Mesenchymal stem cell (in vitro differentiated cells and primary cell): ENCODE measurements at regions not wholly inside any gene's neighbourhood (a gene's known extent, or its start where the extent isn't known, plus 50 kb on each side); places are given as distances from the start of the nearest gene placed in this dataset.

Source experiments
- DNase-seq: peaks from one replicate; pipeline ENCODE4 v3.0.0-alpha.2; 2013
- H2AFZ ChIP-seq: one replicate; pipeline ENCODE4 v1.6.1; 2013; ENCODE audit warnings: low read depth, mild to moderate bottlenecking, control low read depth, inconsistent platforms, low read length, moderate library complexity
- H2AK5ac ChIP-seq: 2 replicates; pipeline ENCODE4 v1.6.1; 2013; ENCODE audit warnings: low read length, moderate library complexity, mild to moderate bottlenecking, inconsistent platforms; ENCODE audit not compliant: severe bottlenecking
- H2BK120ac ChIP-seq: one replicate; pipeline ENCODE4 v1.6.1; 2013; ENCODE audit warnings: low read depth, mild to moderate bottlenecking, inconsistent platforms, low read length, moderate library complexity
- H2BK12ac ChIP-seq, 2 experiments: one replicate each; pipeline ENCODE4 v1.6.1; 2013; ENCODE audit warnings: inconsistent platforms in 2 of 2, low read length in 2 of 2, mild to moderate bottlenecking in 2 of 2, moderate library complexity in 2 of 2, control low read depth in 1 of 2
- H2BK15ac ChIP-seq: one replicate; pipeline ENCODE4 v1.6.1; 2013; ENCODE audit warnings: mild to moderate bottlenecking, low read depth, inconsistent platforms; ENCODE audit not compliant: poor library complexity, severe bottlenecking
- H2BK5ac ChIP-seq: 2 replicates; pipeline ENCODE4 v1.6.1; 2013; ENCODE audit warnings: low read depth, mild to moderate bottlenecking, low read length, control low read depth, inconsistent platforms; ENCODE audit not compliant: poor library complexity, severe bottlenecking
- H3K14ac ChIP-seq, 2 experiments: one replicate each; pipeline ENCODE4 v1.6.1; 2013; ENCODE audit warnings: inconsistent platforms in 2 of 2, low read length in 2 of 2, control low read depth in 1 of 2, mild to moderate bottlenecking in 1 of 2, moderate library complexity in 1 of 2
- H3K18ac ChIP-seq, 2 experiments: one replicate each; pipeline ENCODE4 v1.6.1; 2013; ENCODE audit warnings: inconsistent platforms in 2 of 2, low read length in 2 of 2, control low read depth in 1 of 2, low read depth in 1 of 2, mild to moderate bottlenecking in 1 of 2
- H3K23ac ChIP-seq, 2 experiments: one replicate each; pipeline ENCODE4 v1.6.1; 2013; ENCODE audit warnings: inconsistent platforms in 2 of 2, low read length in 2 of 2, mild to moderate bottlenecking in 2 of 2, moderate library complexity in 2 of 2, control low read depth in 1 of 2
- H3K27ac ChIP-seq: 2 replicates; pipeline ENCODE4 v1.5.1; 2013; ENCODE audit warnings: mild to moderate bottlenecking, moderate library complexity, low read length, control low read depth, inconsistent platforms; ENCODE audit not compliant: poor library complexity, severe bottlenecking
- H3K27me3 ChIP-seq, 2 experiments: 2 replicates each; pipeline versions ENCODE4 v1.6.1 to v1.7.0; 2013; ENCODE audit warnings: low read length in 2 of 2, mild to moderate bottlenecking in 2 of 2, moderate library complexity in 2 of 2, control low read depth in 1 of 2, inconsistent platforms in 1 of 2; ENCODE audit not compliant: control insufficient read depth in 1 of 2, insufficient read depth in 1 of 2
- H3K36me3 ChIP-seq, 2 experiments: 2 replicates each; pipeline versions ENCODE4 v1.6.1 to v1.7.0; 2013; ENCODE audit warnings: low read length in 2 of 2, control low read depth in 1 of 2, inconsistent platforms in 1 of 2, low read depth in 1 of 2, mild to moderate bottlenecking in 1 of 2; ENCODE audit not compliant: insufficient read depth in 2 of 2, control insufficient read depth in 1 of 2
- H3K4ac ChIP-seq, 2 experiments: one replicate each; pipeline ENCODE4 v1.6.1; 2013; ENCODE audit warnings: inconsistent platforms in 2 of 2, low read length in 2 of 2, mild to moderate bottlenecking in 2 of 2, moderate library complexity in 2 of 2, control low read depth in 1 of 2, low read depth in 1 of 2
- H3K4me1 ChIP-seq: 2 replicates; pipeline ENCODE4 v1.6.1; 2013; ENCODE audit warnings: low read depth, low read length, control low read depth; ENCODE audit not compliant: control insufficient read depth, insufficient read depth
- H3K4me2 ChIP-seq: 2 replicates; pipeline ENCODE4 v1.6.1; 2013; ENCODE audit warnings: low read length, mild to moderate bottlenecking, inconsistent platforms; ENCODE audit not compliant: poor library complexity, severe bottlenecking
- H3K4me3 ChIP-seq, 2 experiments: 2 replicates each; pipeline versions ENCODE4 v1.5.1 to v1.7.0; 2013; ENCODE audit warnings: low read length in 2 of 2, mild to moderate bottlenecking in 2 of 2, control low read depth in 1 of 2, low read depth in 1 of 2; ENCODE audit not compliant: insufficient read depth in 1 of 2
- H3K79me1 ChIP-seq: replicated peaks from 2 replicates; pipeline ENCODE4 v1.6.1; 2013; ENCODE audit warnings: mild to moderate bottlenecking, control low read depth, low read length, inconsistent platforms; ENCODE audit not compliant: poor library complexity, severe bottlenecking
- H3K9ac ChIP-seq: 2 replicates; pipeline ENCODE4 v1.7.0; 2013; ENCODE audit warnings: mild to moderate bottlenecking, low read length, moderate library complexity
- H3K9me3 ChIP-seq: 2 replicates; pipeline ENCODE4 v1.7.0; 2013; ENCODE audit warnings: mild to moderate bottlenecking, low read length; ENCODE audit not compliant: control insufficient read depth
- H4K8ac ChIP-seq: one replicate; pipeline ENCODE4 v1.6.1; 2013; ENCODE audit warnings: inconsistent platforms, mild to moderate bottlenecking, low read length, moderate library complexity
- H4K91ac ChIP-seq: one replicate; pipeline ENCODE4 v1.6.1; 2013; ENCODE audit warnings: mild to moderate bottlenecking, low read length, inconsistent platforms
- WGBS: methylation state at CpG from one replicate; pipeline ENCODE4 v1.1.7; 2013; ENCODE audit warnings: mixed read lengths; 5-methylcytosine and 5-hydroxymethylcytosine counted together

GRCh38 chr2:29987146-29987545, 65.8 kb upstream of the ALK start:
- peaks cover 0 to 73% of the 10 kb centered on the region in 2 experiments for H3K27me3 ChIP-seq
- no peak overlapping the region for H3K9ac ChIP-seq
- no peak for DNase-seq
- H3K9me3 ChIP-seq: no peaks in the 10 kb centered on the region
- H2AFZ ChIP-seq: no peak overlapping the region
- no peaks in the 10 kb centered on the region for H3K36me3 ChIP-seq
- H3K4me2 ChIP-seq: no peak overlapping the region
- no peak overlapping the region for H3K27ac ChIP-seq
- H3K18ac ChIP-seq: no peak overlapping the region
- H2BK15ac ChIP-seq: no peak overlapping the region
- H2BK120ac ChIP-seq: no peak overlapping the region
- no peaks in the 10 kb centered on the region for H3K4me1 ChIP-seq
- H3K4me3 ChIP-seq: no peak overlapping the region
- H4K8ac ChIP-seq: no peak overlapping the region
- H4K91ac ChIP-seq: no peak overlapping the region
- H3K14ac ChIP-seq: no peak overlapping the region
- H2BK5ac ChIP-seq: no peak overlapping the region
- H2AK5ac ChIP-seq: no peak overlapping the region
- H3K23ac ChIP-seq: no peak overlapping the region
- WGBS: 86% methylated on average over 1 of the region's 1 CpG
- no peaks in the 10 kb centered on the region for H3K79me1 ChIP-seq
- H2BK12ac ChIP-seq: no peak overlapping the region
- H3K4ac ChIP-seq: no peak overlapping the region

- Histone ChIP-seq H2BK12ac (no peak overlapping the region), H3K9me3 (no peaks in the 10 kb centered on the region), H3K23ac (no peak overlapping the region), H2BK15ac (no peak overlapping the region), H3K27ac (no peak overlapping the region), H4K8ac (no peak overlapping the region), H2BK5ac (no peak overlapping the region), H3K9ac (no peak overlapping the region), H2AK5ac (no peak overlapping the region), H2AFZ (no peak overlapping the region), H2BK120ac (no peak overlapping the region), H3K36me3 (no peaks in the 10 kb centered on the region), H3K79me1 (no peaks in the 10 kb centered on the region), H4K91ac (no peak overlapping the region), H3K18ac (no peak overlapping the region), H3K14ac (no peak overlapping the region), H3K4ac (no peak overlapping the region), H3K4me3 (no peak overlapping the region), H3K4me1 (no peaks in the 10 kb centered on the region), H3K27me3 (peaks cover 0 to 73% of the 10 kb centered on the region in 2 experiments), H3K4me2 (no peak overlapping the region)
- DNase-seq: no peak
- WGBS: 65% methylated on average over 4 of the region's 4 CpGs
Observed at GRCh38 chr2:29990129-29990528, 68.7 kb upstream of the ALK start.

GRCh38 chr2:29991086-29991485, 69.7 kb upstream of the ALK start:
- no peak overlapping the region for H3K9ac ChIP-seq
- H2BK5ac ChIP-seq: no peak overlapping the region
- no peak overlapping the region for H3K4ac ChIP-seq
- H3K79me1 ChIP-seq: no peaks in the 10 kb centered on the region
- DNase-seq: no peak
- no peak overlapping the region for H2AFZ ChIP-seq
- H3K4me2 ChIP-seq: no peak overlapping the region
- no peak overlapping the region for H2BK12ac ChIP-seq
- no peak overlapping the region for H3K4me3 ChIP-seq
- H3K9me3 ChIP-seq: no peaks in the 10 kb centered on the region
- no peaks in the 10 kb centered on the region for H3K36me3 ChIP-seq
- no peak overlapping the region for H2AK5ac ChIP-seq
- no peak overlapping the region for H2BK120ac ChIP-seq
- H3K4me1 ChIP-seq: no peaks in the 10 kb centered on the region
- 68% methylated on average over 3 of the region's 3 CpGs for WGBS
- H3K18ac ChIP-seq: no peak overlapping the region
- no peak overlapping the region for H3K23ac ChIP-seq
- H2BK15ac ChIP-seq: no peak overlapping the region
- H3K14ac ChIP-seq: no peak overlapping the region
- peaks cover 0 to 72% of the 10 kb centered on the region in 2 experiments for H3K27me3 ChIP-seq
- H4K91ac ChIP-seq: no peak overlapping the region
- no peak overlapping the region for H4K8ac ChIP-seq
- no peak overlapping the region for H3K27ac ChIP-seq

- no peak overlapping the region for H2BK12ac ChIP-seq
- H3K27ac ChIP-seq: no peak overlapping the region
- no peak overlapping the region for H3K4me2 ChIP-seq
- H3K18ac ChIP-seq: no peak overlapping the region
- H3K9me3 ChIP-seq: no peaks in the 10 kb centered on the region
- no peaks in the 10 kb centered on the region for H3K79me1 ChIP-seq
- H4K8ac ChIP-seq: no peak overlapping the region
- H3K14ac ChIP-seq: no peak overlapping the region
- no peak for DNase-seq
- no peak overlapping the region for H2BK120ac ChIP-seq
- 44% methylated on average over 1 of the region's 1 CpG for WGBS
- H3K4me1 ChIP-seq: no peaks in the 10 kb centered on the region
- H3K4ac ChIP-seq: no peak overlapping the region
- no peak overlapping the region for H3K4me3 ChIP-seq
- H4K91ac ChIP-seq: no peak overlapping the region
- H2AK5ac ChIP-seq: no peak overlapping the region
- H3K9ac ChIP-seq: no peak overlapping the region
- H2BK5ac ChIP-seq: no peak overlapping the region
- no peak overlapping the region for H2AFZ ChIP-seq
- H3K36me3 ChIP-seq: no peaks in the 10 kb centered on the region
- peaks cover 0 to 43% of the 10 kb centered on the region in 2 experiments for H3K27me3 ChIP-seq
- H3K23ac ChIP-seq: no peak overlapping the region
- H2BK15ac ChIP-seq: no peak overlapping the region
Observed at GRCh38 chr2:29995241-29995640, 73.9 kb upstream of the ALK start.
